Mononuclear cell (primary cell): ENCODE measurements at regions not wholly inside any gene's neighbourhood (a gene's known extent, or its start where the extent isn't known, plus 50 kb on each side); places are given as distances from the start of the nearest gene placed in this dataset.

Experiments
- H3K27me3 ChIP-seq: 2 replicates; pipeline ENCODE4 v1.6.0; 2011; ENCODE audit warnings: low read length, control low read depth; ENCODE audit not compliant: insufficient read depth
- H3K4me1 ChIP-seq: 2 replicates; pipeline ENCODE4 v1.5.1; 2011; ENCODE audit warnings: mild to moderate bottlenecking, low read length, control low read depth; ENCODE audit not compliant: insufficient read depth
- H3K4me3 ChIP-seq: 2 replicates; pipeline ENCODE4 v1.5.1; 2011; ENCODE audit warnings: mild to moderate bottlenecking, low read length, moderate library complexity
- H3K9me3 ChIP-seq: 2 replicates; pipeline ENCODE4 v1.5.1; 2011; ENCODE audit warnings: low read depth, mild to moderate bottlenecking, control low read depth, low read length

DNA sequence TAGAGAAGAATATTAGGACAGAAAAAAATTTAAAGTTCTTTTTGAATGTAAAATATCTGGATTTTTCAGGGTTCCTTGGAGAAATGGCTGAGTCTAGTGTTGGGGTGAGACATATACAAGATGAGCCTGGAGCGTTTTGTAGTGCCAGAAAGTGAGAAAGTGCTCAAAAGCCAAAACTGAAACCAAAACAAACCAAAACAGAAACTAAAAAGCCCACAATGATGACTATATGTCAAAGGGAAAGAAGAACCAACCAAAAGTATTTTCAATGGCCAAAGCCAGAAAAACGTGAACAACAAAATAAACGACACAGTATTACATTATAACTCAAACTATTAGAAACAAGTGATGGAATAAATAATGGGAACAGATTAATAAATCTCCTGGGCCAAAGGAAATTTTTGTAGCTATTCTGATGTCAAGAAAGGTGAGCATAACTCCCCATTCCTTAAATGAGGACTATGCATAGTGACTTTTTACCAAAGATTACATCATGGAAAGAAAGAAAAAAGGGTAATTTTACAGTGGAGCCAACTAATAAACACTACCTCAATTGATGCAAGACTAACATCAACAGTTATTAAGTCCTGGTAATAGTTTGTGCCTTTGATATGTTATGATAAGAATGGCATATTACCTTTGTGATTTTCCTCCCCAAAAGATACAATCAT is 1137.6 kb downstream of the C4orf33 start:
- H3K9me3 ChIP-seq, result no peaks in the 10 kb centered on the region
- no peaks in the 10 kb centered on the region for H3K4me1 ChIP-seq
- no peak overlapping the region for H3K4me3 ChIP-seq
- no peaks in the 10 kb centered on the region for H3K27me3 ChIP-seq

DNA sequence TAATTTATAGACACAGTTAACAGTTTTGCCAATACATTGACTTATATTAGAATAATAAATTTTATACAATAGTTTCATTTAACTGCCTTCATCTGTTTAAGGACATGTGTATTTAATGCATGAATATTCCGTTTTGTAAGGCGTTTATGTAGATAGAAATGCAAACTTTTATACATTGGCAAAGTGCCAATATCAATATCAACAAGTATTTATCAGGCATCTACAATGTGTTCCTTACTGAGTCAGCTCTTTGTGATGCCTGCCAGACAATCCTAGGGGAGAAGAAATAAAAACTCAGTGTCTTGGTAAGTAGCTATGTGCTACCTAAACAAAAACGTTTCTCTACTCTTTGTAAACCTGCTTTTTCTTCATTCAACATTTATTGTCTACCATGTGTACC is 1142.2 kb downstream of the C4orf33 start:
- Histone ChIP-seq H3K4me3 (no peak overlapping the region), H3K9me3 (no peaks in the 10 kb centered on the region), H3K4me1 (no peaks in the 10 kb centered on the region), H3K27me3 (no peaks in the 10 kb centered on the region)

DNA sequence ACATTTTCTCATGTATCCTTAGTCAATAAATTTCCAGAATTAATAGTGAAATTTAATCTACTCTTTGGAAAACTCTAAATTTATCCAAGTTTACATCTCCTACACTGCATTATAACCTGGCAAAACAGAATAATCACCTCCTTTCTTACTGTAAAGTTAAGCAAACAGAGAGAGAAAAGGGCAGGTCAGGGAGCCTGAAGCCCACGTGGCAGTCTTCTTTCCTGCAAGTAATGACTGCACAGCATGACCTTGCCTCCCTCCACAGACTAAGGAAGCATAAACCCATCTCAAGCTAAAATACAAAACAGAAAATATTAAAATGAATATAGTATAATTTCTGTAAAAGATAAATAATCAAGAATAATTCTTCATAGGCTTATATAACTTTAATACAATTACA is 1153.0 kb downstream of the C4orf33 start:
- H3K27me3 ChIP-seq, result no peaks in the 10 kb centered on the region
- no peak overlapping the region for H3K4me3 ChIP-seq
- no peaks in the 10 kb centered on the region for H3K4me1 ChIP-seq
- H3K9me3 ChIP-seq, result peaks cover 8% of the 10 kb centered on the region

DNA sequence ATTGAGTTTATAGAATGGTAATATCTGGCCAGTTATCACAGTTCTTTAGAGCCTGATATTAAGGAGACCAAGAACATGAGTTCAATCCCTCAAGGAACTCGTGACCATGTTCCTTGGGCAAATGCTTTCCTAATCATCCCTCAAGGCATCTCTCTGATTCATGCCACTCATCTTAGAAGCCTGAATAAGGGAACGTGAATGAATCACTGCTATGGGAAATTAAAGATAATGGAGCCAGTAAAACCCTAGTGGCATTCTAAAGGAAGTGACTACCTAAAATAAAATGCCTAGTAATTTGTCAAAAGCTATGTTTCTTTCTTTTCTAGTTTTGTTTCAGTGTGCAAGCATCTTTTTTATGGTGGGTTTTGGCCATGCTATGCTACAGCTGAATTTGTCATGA is 1161.3 kb downstream of the C4orf33 start:
- Histone ChIP-seq H3K4me3 (no peak overlapping the region), H3K27me3 (no peaks in the 10 kb centered on the region), H3K4me1 (no peaks in the 10 kb centered on the region), H3K9me3 (no peaks in the 10 kb centered on the region)

DNA sequence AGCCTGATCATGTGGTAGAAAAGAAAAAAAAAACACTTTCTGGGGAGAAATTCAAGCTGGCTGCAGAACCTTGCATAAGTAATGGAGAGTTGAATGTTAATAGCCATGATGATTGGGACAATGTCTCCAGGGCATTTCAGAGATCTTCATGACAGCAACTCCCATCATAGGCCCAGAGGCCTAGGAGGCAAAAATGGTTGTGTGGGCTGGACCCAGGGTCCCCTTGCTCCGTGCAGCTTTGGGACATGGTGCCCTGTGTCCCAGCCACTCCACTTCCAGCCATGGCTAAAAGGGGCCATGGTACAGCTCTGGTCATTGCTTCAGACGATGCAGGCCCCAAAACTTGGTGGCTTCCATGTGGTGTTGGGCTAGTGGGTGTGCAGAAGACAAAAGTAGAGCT is 1170.9 kb downstream of the C4orf33 start:
- Histone ChIP-seq H3K4me1 (no peaks in the 10 kb centered on the region), H3K4me3 (no peak overlapping the region), H3K27me3 (no peaks in the 10 kb centered on the region), H3K9me3 (no peaks in the 10 kb centered on the region)

DNA sequence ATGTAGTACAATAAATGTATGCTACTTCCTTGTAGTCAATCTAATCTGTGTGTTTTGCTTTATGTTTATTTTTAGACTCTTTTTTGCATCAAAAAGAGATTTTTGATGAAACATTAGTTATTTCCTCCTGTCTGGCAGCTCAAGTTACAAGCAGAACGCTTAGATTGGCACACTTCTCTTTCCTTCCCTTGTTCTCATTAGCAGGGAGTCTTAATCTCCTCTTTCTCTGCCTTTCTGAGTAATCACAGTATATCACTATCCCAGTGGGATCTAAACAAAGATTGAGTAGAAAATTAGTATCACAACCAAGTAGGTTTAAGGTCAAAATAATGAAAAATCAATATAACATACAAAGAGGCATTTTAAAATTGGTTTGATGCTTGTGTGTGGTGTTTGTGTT is 1192.6 kb downstream of the C4orf33 start:
- Histone ChIP-seq H3K9me3 (no peaks in the 10 kb centered on the region), H3K4me1 (no peaks in the 10 kb centered on the region), H3K4me3 (no peak overlapping the region), H3K27me3 (no peaks in the 10 kb centered on the region)

DNA sequence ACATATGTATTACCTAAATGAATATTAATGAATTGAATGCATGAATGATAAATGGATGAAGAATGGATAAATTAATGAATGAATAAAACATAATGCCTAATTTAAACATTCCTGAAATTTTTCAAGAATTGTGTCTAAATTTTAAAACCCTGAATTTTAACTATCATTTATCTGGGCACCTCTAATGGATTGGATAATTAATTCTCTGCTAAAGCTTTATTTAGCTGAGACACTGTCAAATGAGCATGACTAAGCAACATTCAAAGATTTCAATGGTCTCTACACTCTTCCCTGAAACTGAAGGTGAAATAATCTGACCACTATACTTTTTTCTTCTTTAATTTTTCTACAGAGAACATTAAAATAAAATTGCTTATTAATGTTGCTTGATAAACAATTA is 1197.7 kb downstream of the C4orf33 start:
- Histone ChIP-seq H3K27me3 (no peaks in the 10 kb centered on the region), H3K4me3 (no peak overlapping the region), H3K4me1 (no peaks in the 10 kb centered on the region), H3K9me3 (no peaks in the 10 kb centered on the region)

DNA sequence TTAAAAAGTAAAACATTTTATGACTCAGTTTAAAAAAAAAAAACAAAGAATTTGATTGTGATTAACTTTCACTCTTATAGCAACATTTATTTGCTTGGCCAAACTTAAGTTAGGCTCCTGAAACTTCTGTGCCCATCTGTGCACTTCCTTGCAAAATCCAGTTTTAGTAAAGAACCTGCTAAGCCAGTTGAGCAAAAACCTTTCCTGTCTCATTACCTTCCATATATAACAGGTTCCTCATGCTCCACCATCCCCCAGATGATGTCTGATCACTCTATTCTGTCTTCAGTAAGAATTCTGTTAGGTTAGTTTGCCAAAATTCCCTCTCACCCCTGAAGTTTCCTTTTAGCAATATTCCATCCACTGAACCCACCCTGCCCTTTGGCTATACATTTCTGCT is 1200.5 kb downstream of the C4orf33 start:
- H3K4me3 ChIP-seq, result no peak overlapping the region

DNA sequence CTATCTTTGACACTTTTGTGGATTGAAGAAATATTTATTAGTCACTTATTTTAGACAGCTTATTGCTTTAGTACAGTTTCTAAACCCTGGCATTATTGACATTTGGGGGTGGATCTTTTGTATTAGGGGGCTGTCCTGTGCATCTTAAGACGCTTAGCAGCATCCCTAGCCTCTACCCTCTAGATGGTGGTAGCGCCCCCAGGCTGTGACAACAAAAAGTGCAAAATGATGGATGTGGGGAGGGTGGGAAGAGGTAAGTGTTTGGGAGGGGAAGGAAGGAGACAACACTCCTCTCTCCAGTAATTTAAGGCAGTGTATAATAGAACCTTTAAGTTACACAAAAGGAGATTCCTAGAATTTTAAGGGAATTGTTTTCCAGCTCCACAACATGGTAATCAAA is 1210.6 kb downstream of the C4orf33 start:
- no peaks in the 10 kb centered on the region for H3K27me3 ChIP-seq
- no peaks in the 10 kb centered on the region for H3K9me3 ChIP-seq
- H3K4me3 ChIP-seq, result no peak overlapping the region
- no peaks in the 10 kb centered on the region for H3K4me1 ChIP-seq

More for the DNA sequence above, 1200.5 kb downstream of the C4orf33 start:
- H3K9me3 ChIP-seq, result no peaks in the 10 kb centered on the region
- no peaks in the 10 kb centered on the region for H3K27me3 ChIP-seq
- no peaks in the 10 kb centered on the region for H3K4me1 ChIP-seq

DNA sequence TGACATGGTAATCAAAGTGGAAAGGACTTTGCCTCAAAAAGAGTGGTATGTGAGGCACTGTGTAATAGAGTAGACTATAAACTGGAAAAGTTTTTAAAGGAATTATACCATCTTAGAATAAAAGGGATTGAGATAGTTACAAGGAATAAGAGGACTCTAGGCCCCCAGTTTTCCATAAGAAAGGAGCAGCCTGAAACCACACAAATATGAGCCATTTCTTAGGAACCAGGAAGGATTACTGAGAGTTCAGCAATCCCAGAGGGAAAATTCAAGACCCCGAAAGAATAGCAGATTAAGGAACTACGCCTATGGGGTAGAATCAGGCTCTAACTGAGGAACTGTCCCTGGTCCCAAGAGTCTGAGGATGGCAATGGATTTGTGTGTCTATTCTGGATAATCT is 1213.3 kb downstream of the C4orf33 start:
- Histone ChIP-seq H3K9me3 (no peaks in the 10 kb centered on the region), H3K4me3 (no peak overlapping the region), H3K27me3 (no peaks in the 10 kb centered on the region), H3K4me1 (no peaks in the 10 kb centered on the region)

DNA sequence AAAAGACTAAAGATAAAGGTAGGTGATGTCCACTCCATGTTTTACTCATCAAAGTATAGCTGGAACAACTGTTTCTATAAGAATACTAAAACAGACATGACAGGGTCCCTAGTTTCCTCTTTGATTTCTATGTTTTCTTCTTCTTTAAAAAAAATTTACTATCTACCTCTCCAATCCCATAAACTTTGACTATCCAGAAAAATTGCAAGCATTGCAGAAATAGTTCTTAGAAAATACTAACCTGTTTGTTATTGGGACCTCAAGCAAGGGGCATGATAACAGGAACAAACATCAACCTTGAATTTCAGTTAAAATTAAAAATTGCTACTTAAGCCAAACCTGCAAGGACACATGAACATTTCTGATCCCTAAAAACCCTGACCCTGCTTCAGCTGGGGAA is 1226.5 kb downstream of the C4orf33 start:
- Histone ChIP-seq H3K27me3 (no peaks in the 10 kb centered on the region), H3K4me3 (no peak overlapping the region), H3K4me1 (no peaks in the 10 kb centered on the region), H3K9me3 (no peaks in the 10 kb centered on the region)

DNA sequence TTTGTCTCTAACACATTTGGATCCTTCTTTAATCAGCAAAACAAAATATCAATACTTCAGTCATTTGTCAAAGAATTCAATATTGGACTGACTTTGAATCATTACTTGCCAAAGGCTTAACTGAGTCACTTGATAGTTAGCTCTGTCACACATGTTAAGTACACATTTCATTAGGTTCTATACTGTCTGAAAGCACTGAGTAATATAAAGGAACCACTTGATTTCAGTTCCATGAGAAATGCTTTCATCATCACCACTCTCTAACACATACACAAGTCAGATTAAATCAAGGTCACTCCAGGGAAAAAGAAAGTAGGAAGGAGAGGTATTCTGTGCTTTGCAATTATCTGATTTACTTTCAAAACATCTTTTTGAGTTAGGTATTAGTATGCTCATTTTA is 1233.1 kb downstream of the C4orf33 start:
- Histone ChIP-seq H3K9me3 (no peaks in the 10 kb centered on the region), H3K4me1 (no peaks in the 10 kb centered on the region), H3K27me3 (no peaks in the 10 kb centered on the region), H3K4me3 (no peak overlapping the region)

DNA sequence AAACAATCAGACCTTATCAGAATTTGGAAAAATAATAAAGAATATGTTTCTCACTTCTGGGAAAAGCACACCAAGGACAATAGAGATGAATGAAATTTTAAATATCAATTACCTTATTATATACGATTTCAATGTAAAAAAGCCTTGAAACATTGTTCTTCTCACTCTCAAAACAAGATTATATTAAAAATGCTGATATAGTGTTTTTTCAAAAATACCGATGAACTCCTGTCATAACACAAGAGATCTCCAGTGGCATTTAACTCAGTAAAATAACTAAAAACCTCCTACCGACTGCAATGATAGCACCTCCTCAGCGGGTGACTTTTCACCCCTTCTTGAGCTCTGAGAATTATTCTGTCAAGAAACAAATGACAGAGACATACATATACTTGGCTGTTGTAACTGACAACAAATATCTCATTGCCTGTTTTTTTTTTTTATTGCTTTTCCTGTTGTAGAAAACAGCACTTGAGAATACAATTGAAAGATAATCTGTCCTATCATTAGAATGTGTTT is 1237.3 kb downstream of the C4orf33 start:
- Histone ChIP-seq H3K4me1 (no peaks in the 10 kb centered on the region), H3K9me3 (no peaks in the 10 kb centered on the region), H3K27me3 (no peaks in the 10 kb centered on the region), H3K4me3 (no peak overlapping the region)

DNA sequence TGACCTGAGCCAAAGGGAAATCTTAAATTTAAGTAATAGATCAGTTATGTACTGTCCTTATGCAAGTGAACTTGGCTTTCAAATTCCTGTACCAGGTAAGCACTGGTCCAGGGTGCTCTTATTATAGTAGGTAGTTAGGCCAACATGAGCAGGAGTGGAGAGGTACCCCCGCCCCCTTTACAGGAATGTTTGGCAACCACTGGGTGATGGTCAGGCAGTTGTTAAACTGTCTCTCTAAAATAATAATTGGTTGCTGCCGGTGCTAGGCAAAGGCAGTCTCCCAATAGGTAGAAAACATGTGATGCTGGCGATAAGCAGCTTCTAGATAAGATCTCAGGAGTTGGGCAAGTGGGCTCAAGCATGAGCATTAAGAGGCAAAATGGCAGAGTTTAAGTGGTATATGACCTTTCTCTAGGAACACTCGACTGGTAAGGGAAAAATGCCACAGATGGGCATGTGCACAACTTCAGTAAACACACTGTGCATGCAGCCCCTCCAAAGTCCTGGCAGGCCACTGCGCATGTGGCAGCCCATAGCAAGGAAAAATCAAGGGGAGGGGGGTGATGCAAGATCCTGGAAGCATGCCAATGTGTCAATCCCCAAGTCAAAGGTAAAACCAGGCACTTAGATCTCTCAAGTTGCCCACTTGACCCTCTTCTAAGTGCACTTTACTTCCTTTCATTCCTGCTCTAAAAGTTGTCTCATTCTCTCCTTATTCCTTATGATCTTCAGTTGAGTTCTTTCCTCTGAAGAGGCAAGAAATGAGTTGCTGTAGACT is 1239.7 kb downstream of the C4orf33 start:
- Histone ChIP-seq H3K4me3 (no peak overlapping the region), H3K27me3 (no peaks in the 10 kb centered on the region), H3K9me3 (no peaks in the 10 kb centered on the region)

DNA sequence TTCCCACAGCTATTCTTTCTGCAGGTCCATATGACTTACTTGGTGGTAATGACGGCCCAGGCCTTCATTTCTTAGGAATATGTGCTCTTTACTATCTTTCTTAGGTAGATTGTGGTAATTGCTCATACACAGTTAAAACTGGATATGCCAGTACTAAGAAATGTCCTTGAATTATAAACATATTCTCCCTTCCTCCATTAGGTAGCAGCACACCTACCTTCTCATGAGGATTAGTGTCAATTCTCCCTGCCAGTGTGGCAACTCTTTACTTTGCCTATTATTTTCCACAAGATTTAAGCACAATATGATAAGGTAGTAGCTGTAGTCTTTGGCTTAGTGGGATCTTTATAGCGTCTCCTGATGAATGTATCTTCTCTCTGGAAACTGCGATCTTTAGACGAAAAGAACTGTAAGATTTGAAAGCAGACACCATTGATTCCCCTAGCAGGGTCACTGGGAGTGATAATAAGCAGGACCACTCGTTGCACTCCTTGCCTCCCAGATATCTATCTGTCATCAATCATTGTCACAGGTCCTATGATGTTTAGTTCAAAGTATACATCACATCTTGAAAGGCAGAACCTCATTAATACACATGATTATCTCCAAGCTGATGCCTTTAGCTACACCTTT is 1240.7 kb downstream of the C4orf33 start:
- no peak overlapping the region for H3K4me3 ChIP-seq
- no peaks in the 10 kb centered on the region for H3K27me3 ChIP-seq
- no peaks in the 10 kb centered on the region for H3K9me3 ChIP-seq
- H3K4me1 ChIP-seq, result no peaks in the 10 kb centered on the region

More for the DNA sequence above, 1239.7 kb downstream of the C4orf33 start:
- no peaks in the 10 kb centered on the region for H3K4me1 ChIP-seq
